ENCODE measurements at regions not wholly inside any gene's neighbourhood (a gene's known extent, or its start where the extent isn't known, plus 50 kb on each side); places are given as distances from the start of the nearest gene placed in this dataset.

DNA sequence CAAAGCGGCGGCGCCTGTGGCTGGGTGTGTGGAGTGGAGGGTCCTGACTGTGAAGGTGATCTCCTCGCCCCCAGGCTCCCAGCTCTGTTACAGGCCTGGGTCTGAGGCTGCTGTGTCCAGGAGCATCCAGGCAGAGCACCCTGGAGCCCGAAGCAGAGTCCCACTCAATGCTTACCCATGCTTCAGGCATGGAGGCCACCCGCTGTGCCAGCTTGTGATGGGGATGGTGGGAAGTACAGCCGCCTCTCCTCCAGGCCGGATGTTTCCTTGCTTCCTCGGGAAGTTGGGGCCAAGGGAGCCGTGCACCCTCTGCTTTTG is 255.9 kb upstream of the IRX1 start:
- TF ChIP-seq EZH2 (IDR thresholded peaks at IDR 0.05; ENCODE audit: borderline replicate concordance, low read depth, low read length, severe bottlenecking): no peak
- TF ChIP-seq, protein P1, sequence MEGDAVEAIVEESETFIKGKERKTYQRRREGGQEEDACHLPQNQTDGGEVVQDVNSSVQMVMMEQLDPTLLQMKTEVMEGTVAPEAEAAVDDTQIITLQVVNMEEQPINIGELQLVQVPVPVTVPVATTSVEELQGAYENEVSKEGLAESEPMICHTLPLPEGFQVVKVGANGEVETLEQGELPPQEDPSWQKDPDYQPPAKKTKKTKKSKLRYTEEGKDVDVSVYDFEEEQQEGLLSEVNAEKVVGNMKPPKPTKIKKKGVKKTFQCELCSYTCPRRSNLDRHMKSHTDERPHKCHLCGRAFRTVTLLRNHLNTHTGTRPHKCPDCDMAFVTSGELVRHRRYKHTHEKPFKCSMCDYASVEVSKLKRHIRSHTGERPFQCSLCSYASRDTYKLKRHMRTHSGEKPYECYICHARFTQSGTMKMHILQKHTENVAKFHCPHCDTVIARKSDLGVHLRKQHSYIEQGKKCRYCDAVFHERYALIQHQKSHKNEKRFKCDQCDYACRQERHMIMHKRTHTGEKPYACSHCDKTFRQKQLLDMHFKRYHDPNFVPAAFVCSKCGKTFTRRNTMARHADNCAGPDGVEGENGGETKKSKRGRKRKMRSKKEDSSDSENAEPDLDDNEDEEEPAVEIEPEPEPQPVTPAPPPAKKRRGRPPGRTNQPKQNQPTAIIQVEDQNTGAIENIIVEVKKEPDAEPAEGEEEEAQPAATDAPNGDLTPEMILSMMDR (IDR thresholded peaks at IDR 0.05; ENCODE audit: borderline replicate concordance, extremely low read depth, low read length, poor library complexity, severe bottlenecking): no peak

All from DND-41 (cell line).